Thyroid gland (tissue), 4 donors: ENCODE measurements at regions not wholly inside any gene's neighbourhood (a gene's known extent, or its start where the extent isn't known, plus 50 kb on each side); places are given as distances from the start of the nearest gene placed in this dataset.

Source experiments
- CTCF ChIP-seq, 6 experiments: fragments of 200-600 bp in 3 of 6; fragments of 450-650 bp in 3 of 6; sonication (generic) in 3 of 6; IDR thresholded peaks; one replicate each; pipeline ENCODE4 v1.5.1; 2016 to 2019; ENCODE audit warnings: antibody characterized with exemption in 6 of 6, mild to moderate bottlenecking in 2 of 6, inconsistent platforms in 1 of 6, moderate library complexity in 1 of 6
- POLR2A ChIP-seq, 2 donors: fragments of 450-650 bp; IDR thresholded peaks; one replicate each; pipeline ENCODE4 v1.6.1; 2017; ENCODE audit warnings: antibody characterized with exemption in 2 of 2, mild to moderate bottlenecking in 2 of 2, moderate library complexity in 1 of 2

GRCh38 chr14:89477391-89477790 is 60.4 kb upstream of the FOXN3 start:
- no peak for TF ChIP-seq CTCF (IDR thresholded peaks at IDR 0.05)
- no peak for TF ChIP-seq POLR2A (IDR thresholded peaks at IDR 0.05)
